MM.1S (cell line): ENCODE measurements at regions not wholly inside any gene's neighbourhood (a gene's known extent, or its start where the extent isn't known, plus 50 kb on each side); places are given as distances from the start of the nearest gene placed in this dataset.

ENCODE experiments used
- DNase-seq: peaks from one replicate; pipeline ENCODE4 v3.0.0-alpha.2; 2015
- H2AFZ ChIP-seq: fragments of 300-600 bp; sonication (generic); 2 replicates; pipeline ENCODE4 v1.6.0; 2016; ENCODE audit warnings: antibody characterized with exemption, low read length
- H3F3A ChIP-seq: fragments of 300-600 bp; sonication (generic); 2 replicates; pipeline ENCODE4 v1.6.1; 2016; ENCODE audit warnings: mild to moderate bottlenecking, antibody characterized with exemption, low read length, moderate library complexity, mixed read lengths; ENCODE audit not compliant: insufficient read depth
- H3K27ac ChIP-seq: fragments of 300-600 bp; sonication (generic); 2 replicates; pipeline ENCODE4 v1.5.1; 2016; ENCODE audit warnings: mild to moderate bottlenecking, low read length
- H3K27me3 ChIP-seq: fragments of 300-600 bp; sonication (generic); replicated peaks from 2 replicates; pipeline ENCODE4 v1.6.0; 2016; ENCODE audit warnings: low read length; ENCODE audit not compliant: insufficient read depth
- H3K36me3 ChIP-seq: fragments of 300-600 bp; sonication (generic); replicated peaks from 2 replicates; pipeline ENCODE4 v1.6.1; 2016; ENCODE audit warnings: mild to moderate bottlenecking, low read length, mixed read lengths; ENCODE audit not compliant: insufficient read depth
- H3K4me1 ChIP-seq: fragments of 300-600 bp; sonication (generic); 2 replicates; pipeline ENCODE4 v1.6.1; 2016; ENCODE audit warnings: low read length, mixed read lengths
- H3K4me2 ChIP-seq: fragments of 300-600 bp; sonication (generic); 2 replicates; pipeline ENCODE4 v1.6.0; 2016; ENCODE audit warnings: low read depth, low read length
- H3K4me3 ChIP-seq: fragments of 300-600 bp; sonication (generic); 2 replicates; pipeline ENCODE4 v1.5.1; 2016; ENCODE audit warnings: low read length, mixed read lengths
- H3K79me2 ChIP-seq: fragments of 300-600 bp; sonication (generic); 2 replicates; pipeline ENCODE4 v1.6.1; 2016; ENCODE audit warnings: mixed run types, low read length, mixed read lengths
- H3K9ac ChIP-seq: fragments of 300-600 bp; sonication (generic); 2 replicates; pipeline ENCODE4 v1.6.1; 2016; ENCODE audit warnings: low read length, mixed read lengths
- H3K9me2 ChIP-seq: fragments of 300-600 bp; sonication (generic); replicated peaks from 2 replicates; pipeline ENCODE4 v1.6.1; 2016; ENCODE audit warnings: mild to moderate bottlenecking, low read length, mixed read lengths; ENCODE audit not compliant: insufficient read depth
- H3K9me3 ChIP-seq: fragments of 300-600 bp; sonication (generic); replicated peaks from 2 replicates; pipeline ENCODE4 v1.6.1; 2016; ENCODE audit warnings: mild to moderate bottlenecking, low read length, mixed read lengths; ENCODE audit not compliant: insufficient read depth
- H4K20me1 ChIP-seq: fragments of 300-600 bp; sonication (generic); 2 replicates; pipeline ENCODE4 v1.6.1; 2016; ENCODE audit warnings: mild to moderate bottlenecking, low read length, moderate library complexity, mixed read lengths; ENCODE audit not compliant: insufficient read depth
- CTCF ChIP-seq: fragments of 300-600 bp; sonication (generic); IDR thresholded peaks from 2 replicates; pipeline ENCODE4 v1.5.1; 2016; ENCODE audit warnings: antibody characterized with exemption, low read length, mixed read lengths
- EZH2 ChIP-seq: fragments of 300-600 bp; sonication (generic); optimal IDR thresholded peaks from 2 replicates; pipeline ENCODE3; 2017; ENCODE audit warnings: low read depth, mild to moderate bottlenecking, antibody characterized with exemption, low read length, mixed read lengths
- EZH2phosphoT487 ChIP-seq: fragments of 300-600 bp; sonication (generic); IDR thresholded peaks from 2 replicates; pipeline ENCODE4 v1.6.1; 2018; ENCODE audit warnings: antibody characterized with exemption, low read length

- Histone ChIP-seq H3K9me3 (no peaks in the 10 kb centered on the region), H3K4me3 (no peak overlapping the region), H3K27ac (no peak overlapping the region), H3K4me2 (no peak overlapping the region), H3K9me2 (no peaks in the 10 kb centered on the region), H3K9ac (no peak overlapping the region), H3K27me3 (no peaks in the 10 kb centered on the region), H3F3A (no peaks in the 10 kb centered on the region), H2AFZ (no peak overlapping the region), H3K4me1 (no peaks in the 10 kb centered on the region), H3K79me2 (no peaks in the 10 kb centered on the region), H4K20me1 (no peaks in the 10 kb centered on the region), H3K36me3 (no peaks in the 10 kb centered on the region)
- DNase-seq: no peak
- TF ChIP-seq EZH2phosphoT487: no peak
- TF ChIP-seq EZH2: no peak
- no peak for TF ChIP-seq CTCF
Measured at GRCh38 chr13:99806671-99807070, 164.9 kb downstream of the ZIC5 start.

DNA sequence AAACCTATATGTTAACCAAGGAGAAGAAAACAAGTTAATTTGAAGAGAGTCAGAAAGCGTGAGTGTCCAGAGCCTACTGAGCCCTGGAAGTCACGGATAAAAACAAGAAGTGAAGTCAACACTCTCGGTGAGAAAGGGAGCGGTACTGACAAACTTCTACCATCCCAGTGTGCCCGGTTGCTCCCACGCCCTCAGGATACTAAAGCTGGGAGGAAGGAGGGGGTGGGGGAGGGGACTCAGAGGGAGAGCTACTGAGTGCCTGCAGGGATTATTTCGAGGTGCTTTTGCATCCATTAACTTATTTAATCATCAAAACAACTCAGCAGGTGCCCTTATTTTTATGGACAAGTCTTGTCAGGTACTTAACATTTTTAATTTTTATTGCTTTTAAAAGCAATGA lies 166.2 kb downstream of the ZIC5 start:
- H2AFZ ChIP-seq: no peak overlapping the region
- no peak overlapping the region for H3K9ac ChIP-seq
- H3K4me1 ChIP-seq: no peaks in the 10 kb centered on the region
- H3F3A ChIP-seq: no peaks in the 10 kb centered on the region
- TF ChIP-seq CTCF: no peak
- no peak for TF ChIP-seq EZH2
- no peak for TF ChIP-seq EZH2phosphoT487
- no peak overlapping the region for H3K27ac ChIP-seq
- H4K20me1 ChIP-seq: no peaks in the 10 kb centered on the region
- H3K36me3 ChIP-seq: no peaks in the 10 kb centered on the region
- no peak for DNase-seq
- no peak overlapping the region for H3K4me3 ChIP-seq
- no peaks in the 10 kb centered on the region for H3K9me2 ChIP-seq
- no peak overlapping the region for H3K4me2 ChIP-seq
- H3K27me3 ChIP-seq: no peaks in the 10 kb centered on the region
- no peaks in the 10 kb centered on the region for H3K79me2 ChIP-seq
- H3K9me3 ChIP-seq: no peaks in the 10 kb centered on the region

DNA sequence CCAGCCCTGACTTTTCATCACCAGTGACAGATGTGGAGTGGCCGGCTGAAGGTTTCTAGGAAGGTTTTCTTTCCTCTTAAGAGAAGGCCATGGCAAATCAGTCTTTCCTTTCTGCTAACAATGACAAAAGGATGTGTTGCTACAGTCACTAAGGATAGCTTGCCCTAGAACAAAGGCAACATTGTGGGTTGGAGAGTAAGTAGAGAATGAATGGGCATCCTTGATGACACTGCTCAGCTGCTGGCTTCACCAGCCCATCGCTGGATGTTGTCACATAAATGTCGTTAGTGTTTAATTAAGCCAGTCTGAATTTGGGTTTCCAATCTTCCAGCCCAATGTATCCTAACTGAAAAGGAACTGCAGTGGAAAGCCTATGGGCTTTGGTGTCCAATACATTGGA lies 168.4 kb downstream of the ZIC5 start:
- Histone ChIP-seq H3K9ac (no peak overlapping the region), H2AFZ (no peak overlapping the region), H3F3A (no peaks in the 10 kb centered on the region), H3K9me2 (no peaks in the 10 kb centered on the region), H3K79me2 (no peaks in the 10 kb centered on the region), H3K36me3 (no peaks in the 10 kb centered on the region), H3K27me3 (no peaks in the 10 kb centered on the region), H4K20me1 (no peaks in the 10 kb centered on the region), H3K4me1 (no peaks in the 10 kb centered on the region), H3K27ac (no peak overlapping the region), H3K9me3 (no peaks in the 10 kb centered on the region), H3K4me2 (no peak overlapping the region), H3K4me3 (no peak overlapping the region)
- TF ChIP-seq EZH2phosphoT487: no peak
- no peak for TF ChIP-seq EZH2
- no peak for TF ChIP-seq CTCF
- no peak for DNase-seq
